ENCODE measurements at regions not wholly inside any gene's neighbourhood (a gene's known extent, or its start where the extent isn't known, plus 50 kb on each side); places are given as distances from the start of the nearest gene placed in this dataset.

GRCh38 chr5:168217497-168217896, 73.9 kb upstream of the WWC1 start:
- DNase-seq (ENCODE audit: unreplicated experiment) = no peak
- no peak for TF ChIP-seq CTCF (IDR thresholded peaks at IDR 0.05; ENCODE audit: unreplicated experiment)
- Mint-ChIP-seq H3K4me3 (ENCODE audit: unreplicated experiment) (no peak overlapping the region), H3K36me3 (ENCODE audit: insufficient read depth, unreplicated experiment) (no peaks in the 10 kb centered on the region), H3K27me3 (ENCODE audit: insufficient read depth, unreplicated experiment) (peaks cover 9% of the 10 kb centered on the region), H3K9me3 (ENCODE audit: unreplicated experiment) (no peaks in the 10 kb centered on the region), H3K4me1 (ENCODE audit: insufficient read depth, unreplicated experiment) (no peaks in the 10 kb centered on the region), H3K27ac (ENCODE audit: low read depth, unreplicated experiment) (no peak overlapping the region)
- POLR2A ChIA-PET = interaction anchor here (1.1 kb wide), 1 partner anchor 186 kb away, joined by 3 read pairs; no protein-coding TSS in a partner anchor
- BruUV-seq (replicated peaks) = no TSS peak
- CTCF ChIA-PET = interaction anchor here (0.6 to 5.3 kb wide), 9 partner anchors 10 to 638 kb away, joined by 3 to 42 read pairs (median 4); no protein-coding TSS in a partner anchor
- intact Hi-C loops (cut with micrococcal nuclease) = no loop called here

GRCh38 chr5:168218746-168219145, 72.7 kb upstream of the WWC1 start:
- BruUV-seq (replicated peaks) = no TSS peak
- H3K4me1 Mint-ChIP-seq (ENCODE audit: insufficient read depth, unreplicated experiment) = no peaks in the 10 kb centered on the region

GRCh38 chr5:168219515-168220410, 71.7 kb upstream of the WWC1 start:
- Mint-ChIP-seq H3K4me1 (ENCODE audit: insufficient read depth, unreplicated experiment) (no peaks in the 10 kb centered on the region), H3K4me3 (ENCODE audit: unreplicated experiment) (no peak overlapping the region), H3K36me3 (ENCODE audit: insufficient read depth, unreplicated experiment) (no peaks in the 10 kb centered on the region), H3K27me3 (ENCODE audit: insufficient read depth, unreplicated experiment) (peaks cover 31% of the 10 kb centered on the region), H3K27ac (ENCODE audit: low read depth, unreplicated experiment) (peak overlapping the region; percentile 37), H3K9me3 (ENCODE audit: unreplicated experiment) (no peaks in the 10 kb centered on the region)
- intact Hi-C loops (cut with micrococcal nuclease) = loop anchor here (1.0 to 2.0 kb wide), 5 partner anchors 105 to 637 kb away; no protein-coding TSS in a partner anchor
- POLR2A ChIA-PET = interaction anchor here (0.7 to 1.4 kb wide), 6 partner anchors 12 to 644 kb away, joined by 3 read pairs; no protein-coding TSS in a partner anchor
- peak; percentile 90 for TF ChIP-seq CTCF (IDR thresholded peaks at IDR 0.05; ENCODE audit: unreplicated experiment)
- DNase-seq (ENCODE audit: unreplicated experiment) = peak; percentile 89
- BruUV-seq (replicated peaks) = no TSS peak
- CTCF ChIA-PET = interaction anchor here (0.6 to 5.3 kb wide), 88 partner anchors 7 to 1488 kb away, joined by 3 to 42 read pairs (median 4); partner anchors contain the start of gene RARS1

More at GRCh38 chr5:168218746-168219145, 72.7 kb upstream of the WWC1 start:
- H3K27ac Mint-ChIP-seq (ENCODE audit: low read depth, unreplicated experiment) = no peak overlapping the region
- POLR2A ChIA-PET = interaction anchor here (1.1 to 1.4 kb wide), 2 partner anchors 11 to 643 kb away, joined by 3 read pairs; no protein-coding TSS in a partner anchor
- H3K36me3 Mint-ChIP-seq (ENCODE audit: insufficient read depth, unreplicated experiment) = no peaks in the 10 kb centered on the region
- intact Hi-C loops (cut with micrococcal nuclease) = loop anchor here (1.0 to 2.0 kb wide), 4 partner anchors 104 to 636 kb away; no protein-coding TSS in a partner anchor
- H3K4me3 Mint-ChIP-seq (ENCODE audit: unreplicated experiment) = no peak overlapping the region
- TF ChIP-seq CTCF (IDR thresholded peaks at IDR 0.05; ENCODE audit: unreplicated experiment) = no peak
- peaks cover 22% of the 10 kb centered on the region for H3K27me3 Mint-ChIP-seq (ENCODE audit: insufficient read depth, unreplicated experiment)
- H3K9me3 Mint-ChIP-seq (ENCODE audit: unreplicated experiment) = no peaks in the 10 kb centered on the region
- CTCF ChIA-PET = interaction anchor here (0.6 to 5.3 kb wide), 40 partner anchors 8 to 679 kb away, joined by 3 to 42 read pairs (median 6); partner anchors contain the start of gene RARS1
- no peak for DNase-seq (ENCODE audit: unreplicated experiment)

GRCh38 chr5:168224085-168224484, 67.4 kb upstream of the WWC1 start:
- no TSS peak for BruUV-seq (replicated peaks)
- no peaks in the 10 kb centered on the region for H3K4me1 Mint-ChIP-seq (ENCODE audit: insufficient read depth, unreplicated experiment)
- intact Hi-C loops (cut with micrococcal nuclease) = no loop called here
- no peaks in the 10 kb centered on the region for H3K9me3 Mint-ChIP-seq (ENCODE audit: unreplicated experiment)
- no peak for DNase-seq (ENCODE audit: unreplicated experiment)
- H3K4me3 Mint-ChIP-seq (ENCODE audit: unreplicated experiment) = no peak overlapping the region
- H3K36me3 Mint-ChIP-seq (ENCODE audit: insufficient read depth, unreplicated experiment) = no peaks in the 10 kb centered on the region
- ChIA-PET CTCF (interaction anchor here (0.6 to 2.3 kb wide), 5 partner anchors 46 to 876 kb away, joined by 3 to 9 read pairs (median 3); no protein-coding TSS in a partner anchor), POLR2A (no interaction called here)
- TF ChIP-seq CTCF (IDR thresholded peaks at IDR 0.05; ENCODE audit: unreplicated experiment) = no peak
- H3K27ac Mint-ChIP-seq (ENCODE audit: low read depth, unreplicated experiment) = no peak overlapping the region
- H3K27me3 Mint-ChIP-seq (ENCODE audit: insufficient read depth, unreplicated experiment) = peaks cover 31% of the 10 kb centered on the region

All from MCF 10A (cell line).